ENCODE measurements at regions not wholly inside any gene's neighbourhood (a gene's known extent, or its start where the extent isn't known, plus 50 kb on each side); places are given as distances from the start of the nearest gene placed in this dataset.

- no peak for DNase-seq (ENCODE audit: low read depth)
- H3K4me3 ChIP-seq (ENCODE audit: low read depth, low read length) = no peak overlapping the region
- no peak for FAIRE-seq
- no peaks in the 10 kb centered on the region for H3K27me3 ChIP-seq (ENCODE audit: control insufficient read depth, insufficient read depth, low read length)
- H3K36me3 ChIP-seq (ENCODE audit: control insufficient read depth, insufficient read depth, low read length) = no peaks in the 10 kb centered on the region
- TF ChIP-seq CTCF (IDR thresholded peaks at IDR 0.05; ENCODE audit: insufficient read depth, low read length, severe bottlenecking) = no peak
Observed at GRCh38 chr6:139515511-139515910, 141.1 kb upstream of the CITED2 start.

DNA sequence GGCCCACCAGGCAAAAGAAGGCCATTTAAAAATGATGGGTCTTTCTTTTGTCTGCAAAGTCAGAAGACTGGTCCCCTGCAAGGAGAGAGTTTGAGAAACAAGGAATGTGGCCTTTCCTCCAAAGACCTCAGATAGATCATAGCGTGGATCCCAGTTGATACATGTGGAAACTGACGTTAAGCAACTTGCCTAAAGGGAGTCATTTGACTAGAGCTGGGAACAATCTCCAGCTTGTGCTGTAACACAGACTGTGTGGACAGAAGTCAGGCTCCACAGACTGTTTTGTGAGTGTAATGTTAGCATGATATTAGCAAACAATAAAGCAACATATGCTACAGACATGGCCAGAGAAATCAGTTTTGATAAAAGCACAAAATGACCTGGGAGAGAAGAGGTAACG is 140.4 kb upstream of the CITED2 start:
- no peak for FAIRE-seq
- DNase-seq (ENCODE audit: low read depth) = no peak
- no peak for TF ChIP-seq CTCF (IDR thresholded peaks at IDR 0.05; ENCODE audit: insufficient read depth, low read length, severe bottlenecking)
- H3K36me3 ChIP-seq (ENCODE audit: control insufficient read depth, insufficient read depth, low read length) = no peaks in the 10 kb centered on the region
- H3K27me3 ChIP-seq (ENCODE audit: control insufficient read depth, insufficient read depth, low read length) = no peaks in the 10 kb centered on the region
- H3K4me3 ChIP-seq (ENCODE audit: low read depth, low read length) = no peak overlapping the region

DNA sequence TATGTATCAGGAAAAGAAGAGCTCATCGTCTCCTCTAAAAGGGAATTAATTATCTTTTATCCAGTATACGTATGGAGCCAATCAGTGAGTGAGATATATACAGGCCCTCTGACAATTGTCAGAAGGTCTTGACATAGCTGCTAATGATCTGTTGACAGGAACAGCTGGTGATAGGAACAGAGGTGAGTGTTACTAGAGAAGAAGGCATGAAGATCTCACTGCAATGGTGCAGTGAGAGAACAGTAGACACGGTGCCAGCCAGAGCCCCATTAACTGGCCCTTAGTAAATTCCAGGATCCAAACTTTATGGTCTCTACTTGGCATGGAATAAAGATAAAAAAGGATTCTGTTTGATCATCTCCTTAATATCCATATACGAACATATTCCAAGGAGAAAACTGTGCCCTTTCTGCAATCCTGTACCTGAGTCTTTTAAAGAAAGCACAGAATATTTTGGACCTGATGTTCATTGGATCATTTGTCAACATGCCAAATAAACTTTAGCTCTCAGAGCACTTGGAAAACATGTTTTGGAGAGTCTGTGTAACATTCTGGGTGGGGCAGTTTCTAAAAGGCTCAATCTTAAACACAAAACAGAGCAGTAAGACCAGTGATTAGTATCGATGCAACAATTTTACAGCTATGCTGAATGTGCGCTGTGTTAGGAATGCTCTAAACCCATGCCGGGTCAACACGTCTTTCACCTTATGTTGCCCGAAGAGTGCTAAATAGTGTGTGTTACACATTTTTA is 135.8 kb upstream of the CITED2 start:
- Histone ChIP-seq H3K36me3 (ENCODE audit: control insufficient read depth, insufficient read depth, low read length) (no peaks in the 10 kb centered on the region), H3K27me3 (ENCODE audit: control insufficient read depth, insufficient read depth, low read length) (no peaks in the 10 kb centered on the region), H3K4me3 (ENCODE audit: low read depth, low read length) (no peak overlapping the region)
- no peak for DNase-seq (ENCODE audit: low read depth)
- TF ChIP-seq CTCF (IDR thresholded peaks at IDR 0.05; ENCODE audit: insufficient read depth, low read length, severe bottlenecking) = no peak
- FAIRE-seq = no peak

DNA sequence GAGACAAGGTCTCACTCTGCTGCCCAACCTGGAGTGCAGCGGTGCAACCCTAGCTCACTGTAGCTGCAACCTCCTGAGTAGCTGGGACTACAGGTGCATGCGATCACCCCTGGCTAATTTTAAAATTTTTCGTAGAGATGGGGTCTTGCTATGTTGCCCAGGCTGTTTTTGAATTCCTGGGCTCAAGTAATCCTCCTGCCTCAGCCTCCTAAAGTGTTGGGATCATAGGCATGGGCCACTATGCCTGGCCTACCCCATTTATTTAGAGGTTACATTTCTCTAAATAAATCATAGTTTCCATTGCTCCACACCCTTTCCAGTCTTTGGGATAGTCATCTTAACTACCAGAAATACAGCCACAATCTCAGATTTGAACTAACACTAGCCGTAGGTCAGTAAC is 134.7 kb upstream of the CITED2 start:
- DNase-seq (ENCODE audit: low read depth) = no peak
- H3K4me3 ChIP-seq (ENCODE audit: low read depth, low read length) = no peak overlapping the region
- no peak for FAIRE-seq
- no peaks in the 10 kb centered on the region for H3K36me3 ChIP-seq (ENCODE audit: control insufficient read depth, insufficient read depth, low read length)
- TF ChIP-seq CTCF (IDR thresholded peaks at IDR 0.05; ENCODE audit: insufficient read depth, low read length, severe bottlenecking) = no peak
- H3K27me3 ChIP-seq (ENCODE audit: control insufficient read depth, insufficient read depth, low read length) = no peaks in the 10 kb centered on the region

GRCh38 chr6:139508576-139508975 is 134.1 kb upstream of the CITED2 start:
- Histone ChIP-seq H3K36me3 (ENCODE audit: control insufficient read depth, insufficient read depth, low read length) (no peaks in the 10 kb centered on the region), H3K4me3 (ENCODE audit: low read depth, low read length) (no peak overlapping the region), H3K27me3 (ENCODE audit: control insufficient read depth, insufficient read depth, low read length) (no peaks in the 10 kb centered on the region)
- FAIRE-seq (no peak), DNase-seq (ENCODE audit: low read depth) (no peak)
- no peak for TF ChIP-seq CTCF (IDR thresholded peaks at IDR 0.05; ENCODE audit: insufficient read depth, low read length, severe bottlenecking)

- H3K36me3 ChIP-seq (ENCODE audit: control insufficient read depth, insufficient read depth, low read length) = no peaks in the 10 kb centered on the region
- DNase-seq (ENCODE audit: low read depth) (no peak), FAIRE-seq (no peak)
- no peaks in the 10 kb centered on the region for H3K27me3 ChIP-seq (ENCODE audit: control insufficient read depth, insufficient read depth, low read length)
- no peak overlapping the region for H3K4me3 ChIP-seq (ENCODE audit: low read depth, low read length)
- no peak for TF ChIP-seq CTCF (IDR thresholded peaks at IDR 0.05; ENCODE audit: insufficient read depth, low read length, severe bottlenecking)
Observed at GRCh38 chr6:139508023-139508422, 133.6 kb upstream of the CITED2 start.

All from bronchial epithelial cell (primary cell).